GM06990 (cell line): ENCODE measurements at regions not wholly inside any gene's neighbourhood (a gene's known extent, or its start where the extent isn't known, plus 50 kb on each side); places are given as distances from the start of the nearest gene placed in this dataset.

Experiments
- DNase-seq: peaks from one replicate; pipeline ENCODE4 v3.0.0-alpha.2; 2011; ENCODE audit not compliant: insufficient read length; ENCODE audit errors: extremely low read depth
- H3K27me3 ChIP-seq: replicated peaks from 2 replicates; pipeline ENCODE4 v1.6.0; 2011; ENCODE audit warnings: low read length; ENCODE audit not compliant: control insufficient read depth, insufficient read depth
- H3K36me3 ChIP-seq: 2 replicates; pipeline ENCODE4 v1.5.1; 2011; ENCODE audit warnings: low read length; ENCODE audit not compliant: control insufficient read depth, insufficient read depth
- H3K4me3 ChIP-seq: replicated peaks from 2 replicates; pipeline ENCODE4 v1.5.1; 2011; ENCODE audit warnings: low read depth, mild to moderate bottlenecking, control low read depth, low read length
- TF ChIP-seq, protein P1 (sequence below): IDR thresholded peaks from 2 replicates; pipeline ENCODE4 v1.5.1; 2011; ENCODE audit warnings: low read length, control low read depth, mild to moderate bottlenecking, inconsistent platforms; ENCODE audit not compliant: insufficient read depth, poor library complexity, severe bottlenecking

DNA sequence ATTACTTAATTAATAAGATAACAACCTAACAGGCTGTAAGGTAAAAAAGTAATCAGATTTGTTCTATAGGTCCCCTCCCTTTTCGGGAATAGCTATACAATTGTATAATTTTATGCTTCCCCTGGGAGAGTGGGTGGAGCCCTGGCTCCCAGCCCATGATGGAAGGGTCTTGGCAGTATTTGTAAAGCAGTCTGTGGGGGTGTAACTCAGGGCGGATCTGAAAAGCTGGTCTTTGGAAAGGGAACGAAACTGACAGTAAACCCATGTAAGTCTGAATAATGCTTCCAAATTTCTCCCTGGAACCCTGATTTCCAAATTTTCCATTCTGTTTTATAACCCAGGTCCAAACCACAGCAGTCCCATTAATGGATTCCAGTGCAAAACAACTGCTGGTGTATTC lies 110.4 kb downstream of the DAD1 start:
- no peak for DNase-seq
- no peak overlapping the region for H3K4me3 ChIP-seq
- no peaks in the 10 kb centered on the region for H3K27me3 ChIP-seq
- no peaks in the 10 kb centered on the region for H3K36me3 ChIP-seq
- TF ChIP-seq, protein P1, sequence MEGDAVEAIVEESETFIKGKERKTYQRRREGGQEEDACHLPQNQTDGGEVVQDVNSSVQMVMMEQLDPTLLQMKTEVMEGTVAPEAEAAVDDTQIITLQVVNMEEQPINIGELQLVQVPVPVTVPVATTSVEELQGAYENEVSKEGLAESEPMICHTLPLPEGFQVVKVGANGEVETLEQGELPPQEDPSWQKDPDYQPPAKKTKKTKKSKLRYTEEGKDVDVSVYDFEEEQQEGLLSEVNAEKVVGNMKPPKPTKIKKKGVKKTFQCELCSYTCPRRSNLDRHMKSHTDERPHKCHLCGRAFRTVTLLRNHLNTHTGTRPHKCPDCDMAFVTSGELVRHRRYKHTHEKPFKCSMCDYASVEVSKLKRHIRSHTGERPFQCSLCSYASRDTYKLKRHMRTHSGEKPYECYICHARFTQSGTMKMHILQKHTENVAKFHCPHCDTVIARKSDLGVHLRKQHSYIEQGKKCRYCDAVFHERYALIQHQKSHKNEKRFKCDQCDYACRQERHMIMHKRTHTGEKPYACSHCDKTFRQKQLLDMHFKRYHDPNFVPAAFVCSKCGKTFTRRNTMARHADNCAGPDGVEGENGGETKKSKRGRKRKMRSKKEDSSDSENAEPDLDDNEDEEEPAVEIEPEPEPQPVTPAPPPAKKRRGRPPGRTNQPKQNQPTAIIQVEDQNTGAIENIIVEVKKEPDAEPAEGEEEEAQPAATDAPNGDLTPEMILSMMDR = no peak

GRCh38 chr14:22478247-22478646 lies 110.8 kb downstream of the DAD1 start:
- no peaks in the 10 kb centered on the region for H3K27me3 ChIP-seq
- H3K36me3 ChIP-seq = no peaks in the 10 kb centered on the region
- TF ChIP-seq, protein P1 = no peak
- H3K4me3 ChIP-seq = no peak overlapping the region
- DNase-seq = no peak

DNA sequence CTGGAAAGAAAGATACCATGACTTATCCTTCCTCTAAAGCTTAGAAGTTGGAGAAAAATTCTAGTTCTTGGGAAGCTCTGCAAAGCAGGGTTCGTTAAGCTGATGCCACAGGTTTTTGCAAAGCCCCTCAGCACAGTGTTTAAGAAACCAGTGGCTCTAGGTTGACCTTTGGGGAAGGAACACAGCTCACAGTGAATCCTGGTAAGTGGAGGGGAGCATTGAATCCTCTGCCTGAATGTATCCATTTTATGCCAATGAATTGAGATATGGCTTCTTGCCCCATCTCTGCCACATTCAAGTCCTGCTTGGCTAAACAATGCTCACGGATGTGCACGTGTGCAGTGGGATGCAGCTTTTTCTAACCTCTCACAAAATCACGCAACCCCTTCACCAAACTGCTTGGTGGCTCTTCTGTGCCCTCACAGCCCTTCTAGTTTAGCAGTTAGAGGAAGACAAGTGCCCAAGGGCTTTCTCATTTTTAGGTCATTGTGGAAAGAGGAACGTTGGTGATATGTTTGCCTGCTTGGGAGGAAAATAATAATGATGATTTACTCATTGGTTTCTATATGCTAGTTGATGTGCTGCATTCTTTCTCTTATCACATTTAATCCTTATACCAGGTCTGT lies 111.3 kb downstream of the DAD1 start:
- H3K27me3 ChIP-seq = no peaks in the 10 kb centered on the region
- DNase-seq = no peak
- no peak overlapping the region for H3K4me3 ChIP-seq
- no peaks in the 10 kb centered on the region for H3K36me3 ChIP-seq
- TF ChIP-seq, protein P1 = no peak

DNA sequence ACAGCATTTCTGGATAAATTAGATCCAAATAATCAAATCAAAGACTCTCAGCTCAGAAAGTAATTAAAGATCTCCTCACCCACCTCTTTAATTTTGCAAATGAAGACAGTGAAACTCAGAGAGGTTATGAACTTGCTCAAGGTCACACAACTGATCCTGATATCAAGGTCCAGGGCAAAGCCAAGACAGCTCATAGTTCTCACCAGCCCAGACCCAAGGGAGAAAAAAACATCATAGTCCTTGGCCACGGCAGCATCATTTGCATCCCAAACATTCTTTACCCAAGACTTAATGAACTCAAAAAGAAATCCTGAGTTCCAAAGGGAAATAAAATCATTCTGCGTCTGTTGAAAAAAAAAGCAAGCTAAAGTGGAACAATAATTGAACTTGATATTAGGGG lies 112.1 kb downstream of the DAD1 start:
- TF ChIP-seq, protein P1 = no peak
- H3K4me3 ChIP-seq = no peak overlapping the region
- no peaks in the 10 kb centered on the region for H3K36me3 ChIP-seq
- H3K27me3 ChIP-seq = no peaks in the 10 kb centered on the region
- DNase-seq = no peak

DNA sequence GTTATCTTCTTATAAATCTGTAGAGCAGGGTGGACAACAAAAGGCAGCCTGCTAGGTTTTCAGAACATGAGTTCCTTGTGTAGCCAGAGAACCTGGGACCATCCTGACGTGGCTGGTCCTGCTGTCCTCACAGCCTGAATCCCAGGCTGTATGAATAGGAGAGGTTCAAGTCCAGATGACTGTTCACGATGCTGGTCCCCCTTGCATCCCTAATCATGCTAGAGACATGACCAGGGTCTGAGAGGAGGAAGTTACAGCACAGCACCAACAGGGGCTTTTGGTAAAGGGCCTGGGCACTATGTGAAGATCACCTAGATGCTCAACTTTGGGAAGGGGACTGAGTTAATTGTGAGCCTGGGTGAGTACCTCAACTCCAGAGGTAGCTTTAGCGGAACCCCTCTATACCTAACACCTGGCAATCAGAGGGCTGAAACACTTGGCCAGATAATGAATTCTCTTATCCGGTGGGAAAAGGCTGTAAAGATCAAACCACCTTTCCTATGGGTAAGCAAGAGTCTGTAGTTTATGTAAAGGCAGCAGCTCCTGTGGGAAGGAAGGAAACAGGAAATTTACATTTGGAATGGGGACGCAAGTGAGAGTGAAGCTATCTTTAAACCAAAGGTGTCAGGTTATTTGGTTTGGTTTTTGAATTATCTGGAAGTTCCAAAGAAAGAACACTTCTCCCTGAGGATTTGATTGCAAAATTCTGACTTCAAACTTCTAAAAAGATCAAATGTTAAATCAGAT lies 112.8 kb downstream of the DAD1 start:
- H3K4me3 ChIP-seq = no peak overlapping the region
- H3K36me3 ChIP-seq = no peaks in the 10 kb centered on the region
- no peak for DNase-seq
- no peaks in the 10 kb centered on the region for H3K27me3 ChIP-seq
- TF ChIP-seq, protein P1 = no peak
